ENCODE measurements at regions not wholly inside any gene's neighbourhood (a gene's known extent, or its start where the extent isn't known, plus 50 kb on each side); places are given as distances from the start of the nearest gene placed in this dataset.
"Not testable (repeated sequence)": the region's sequence is repeated elsewhere in the genome, so short reads cannot be mapped to it uniquely, and the experiment has no call there.

DNA sequence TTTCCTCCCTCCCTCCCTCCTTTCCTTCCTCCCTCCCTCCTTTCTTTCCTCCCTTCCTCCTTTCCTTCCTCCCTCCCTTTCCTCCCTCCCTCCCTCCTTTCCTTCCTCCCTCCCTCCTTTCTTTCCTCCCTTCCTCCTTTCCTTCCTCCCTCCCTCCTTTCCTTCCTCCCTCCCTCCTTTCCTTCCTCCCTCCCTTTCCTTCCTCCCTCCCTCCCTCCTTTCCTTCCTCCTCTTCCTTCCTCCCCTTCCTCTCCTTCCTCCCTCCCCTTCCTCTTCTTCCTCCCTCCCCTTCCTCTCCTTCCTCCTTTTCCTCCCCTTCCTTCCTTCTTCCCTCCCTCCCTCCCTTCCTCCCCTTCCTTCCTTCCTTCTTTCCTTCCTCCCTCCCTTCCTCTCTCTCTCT is 748.5 kb downstream of the EPHA4 start:
- DNase-seq: not testable (repeated sequence)

GRCh38 chr2:220833446-220833845 is 738.7 kb downstream of the EPHA4 start:
- DNase-seq: no peak

DNA sequence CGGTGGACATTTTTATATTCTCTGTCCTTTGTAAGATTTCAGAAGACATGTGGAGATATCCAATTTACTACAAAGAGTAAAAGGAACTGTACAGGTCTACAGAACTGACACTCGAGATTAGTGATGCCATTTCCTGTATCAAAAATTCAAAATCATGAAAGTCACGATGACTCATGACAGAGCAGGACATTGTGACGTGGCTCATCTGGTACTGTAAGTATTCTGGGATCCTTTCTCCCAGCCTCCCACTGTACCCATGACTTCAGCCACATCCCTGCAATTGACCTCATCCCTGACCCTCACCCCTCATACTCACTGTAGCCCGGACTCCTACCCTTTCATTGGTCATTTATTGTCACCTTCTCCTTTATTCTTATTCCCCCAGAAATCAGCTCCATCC is 736.5 kb downstream of the EPHA4 start:
- DNase-seq: no peak

- no peak for DNase-seq
These were observed 734.9 kb downstream of the EPHA4 start for GRCh38 chr2:220837226-220837625.

DNA sequence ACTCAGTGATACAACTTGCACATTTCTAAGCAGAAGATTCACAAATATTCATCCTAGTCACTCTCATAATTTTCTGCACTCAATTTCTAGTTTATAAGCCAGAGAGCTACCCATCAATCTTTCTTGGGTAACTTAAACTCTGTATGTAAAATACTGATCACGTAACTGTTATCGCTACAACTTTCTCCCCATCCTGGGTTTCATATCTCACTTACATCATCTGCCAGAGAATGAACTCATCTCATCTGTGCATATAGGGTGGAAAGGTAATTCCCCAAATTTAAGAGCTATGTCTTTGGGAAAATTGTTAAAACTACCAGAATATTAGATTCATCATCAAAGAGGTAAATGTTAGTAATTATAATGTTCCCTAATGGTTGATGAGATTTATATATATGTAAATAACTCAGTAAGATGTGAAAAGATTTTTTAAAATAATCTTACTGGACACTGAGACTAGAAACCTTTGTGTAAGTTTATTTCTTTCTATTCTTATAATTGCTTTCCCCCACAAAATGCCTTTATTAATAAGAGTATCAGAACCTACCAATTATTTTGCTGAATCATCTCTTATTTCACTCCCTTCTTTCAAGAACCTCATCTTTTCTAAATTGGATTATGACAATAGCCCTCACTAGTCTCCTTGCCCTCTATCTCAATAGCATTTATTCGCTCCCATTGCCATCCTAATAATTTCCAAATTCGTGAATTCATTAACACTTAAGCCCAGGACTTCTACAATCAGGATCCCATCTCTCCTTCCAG is 729.0 kb downstream of the EPHA4 start:
- DNase-seq: no peak

GRCh38 chr2:220845766-220846273 is 726.3 kb downstream of the EPHA4 start:
- no peak for DNase-seq

- no peak for DNase-seq
These were observed 725.1 kb downstream of the EPHA4 start for GRCh38 chr2:220847006-220847405.

DNA sequence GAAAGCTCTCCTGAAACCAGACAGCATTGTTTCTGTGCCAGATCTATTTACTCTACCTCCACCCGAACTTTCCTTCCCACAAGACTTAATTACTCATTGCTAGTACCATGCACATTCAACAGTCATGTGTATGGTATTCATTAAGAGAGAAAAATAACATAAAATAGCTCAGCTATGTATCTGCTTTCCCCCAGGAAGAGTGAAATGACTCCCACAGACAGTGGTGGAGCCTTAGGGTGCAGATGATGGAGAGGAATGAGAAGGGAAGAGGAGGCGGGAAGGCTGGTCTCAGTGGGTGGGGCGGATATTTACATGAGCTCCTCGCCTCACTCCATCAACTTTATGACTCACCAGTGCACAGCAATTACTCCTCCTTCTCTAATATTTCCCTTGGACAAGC is 724.5 kb downstream of the EPHA4 start:
- no peak for DNase-seq

- no peak for DNase-seq
These were observed 722.7 kb downstream of the EPHA4 start for GRCh38 chr2:220849433-220849832.

GRCh38 chr2:220850116-220850515 is 722.0 kb downstream of the EPHA4 start:
- no peak for DNase-seq

DNA sequence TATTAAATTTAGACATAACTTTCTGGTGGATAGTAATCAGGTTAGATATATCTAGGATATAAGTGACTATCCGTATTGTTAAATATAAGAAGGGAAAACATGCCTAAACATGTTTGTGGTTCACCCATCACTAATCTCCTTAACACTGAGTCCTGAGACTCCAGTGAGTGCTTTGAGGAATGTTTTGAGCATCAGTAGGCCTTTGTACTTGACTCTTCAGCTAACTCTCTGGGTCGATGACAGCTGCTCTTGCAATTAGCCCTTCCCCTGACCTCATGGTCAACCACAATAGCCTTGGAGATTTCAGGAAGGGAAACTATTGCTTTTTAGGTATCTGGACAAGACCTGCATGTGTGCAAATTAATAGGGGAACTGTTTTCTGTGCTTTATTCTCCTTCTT is 716.8 kb downstream of the EPHA4 start:
- no peak for DNase-seq

DNA sequence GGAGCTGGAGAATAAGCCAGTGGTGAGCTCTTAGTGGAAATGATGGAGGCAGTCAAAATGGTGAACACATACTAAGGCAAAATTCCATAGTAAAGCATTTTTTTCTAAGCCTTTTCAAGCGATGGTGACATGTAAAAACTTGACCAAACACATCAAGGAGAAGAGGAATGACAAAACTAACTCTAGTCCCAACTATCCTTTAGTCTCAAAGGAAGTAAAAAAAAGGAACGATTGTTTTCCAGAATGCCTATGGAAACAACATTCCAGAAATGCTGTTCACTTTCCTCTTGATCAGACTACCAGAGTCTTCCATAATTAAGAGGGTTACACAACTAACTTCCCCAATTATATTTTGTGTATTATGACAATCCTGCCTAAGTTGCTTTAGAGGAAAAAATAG is 715.6 kb downstream of the EPHA4 start:
- DNase-seq: no peak

- DNase-seq: no peak
These were observed 714.7 kb downstream of the EPHA4 start for GRCh38 chr2:220857368-220857767.

DNA sequence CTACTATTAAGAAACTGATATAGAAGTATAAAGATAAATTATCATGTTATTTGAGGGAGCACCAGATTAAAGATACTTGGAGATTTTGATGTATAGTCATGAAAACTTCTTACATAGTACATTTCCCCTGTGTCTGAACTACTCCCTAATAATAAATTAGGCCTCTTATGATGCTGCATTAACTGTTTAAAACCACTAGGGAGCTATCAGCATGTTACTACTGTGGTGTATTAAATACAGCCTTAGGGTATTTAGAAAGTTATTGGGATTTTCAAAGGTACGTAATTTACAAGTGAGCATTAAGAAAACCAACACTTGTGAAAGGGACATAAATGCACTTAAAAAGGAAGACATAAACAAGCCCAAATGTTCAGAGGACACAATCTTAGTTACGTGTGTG is 714.0 kb downstream of the EPHA4 start:
- DNase-seq: no peak

GRCh38 chr2:220871909-220872308 is 700.2 kb downstream of the EPHA4 start:
- DNase-seq: no peak

GRCh38 chr2:220876080-220876824 is 695.9 kb downstream of the EPHA4 start:
- no peak for DNase-seq

- DNase-seq: no peak
These were observed 694.6 kb downstream of the EPHA4 start for GRCh38 chr2:220877491-220877890.

- DNase-seq: no peak
These were observed 694.2 kb downstream of the EPHA4 start for GRCh38 chr2:220877897-220878296.

DNA sequence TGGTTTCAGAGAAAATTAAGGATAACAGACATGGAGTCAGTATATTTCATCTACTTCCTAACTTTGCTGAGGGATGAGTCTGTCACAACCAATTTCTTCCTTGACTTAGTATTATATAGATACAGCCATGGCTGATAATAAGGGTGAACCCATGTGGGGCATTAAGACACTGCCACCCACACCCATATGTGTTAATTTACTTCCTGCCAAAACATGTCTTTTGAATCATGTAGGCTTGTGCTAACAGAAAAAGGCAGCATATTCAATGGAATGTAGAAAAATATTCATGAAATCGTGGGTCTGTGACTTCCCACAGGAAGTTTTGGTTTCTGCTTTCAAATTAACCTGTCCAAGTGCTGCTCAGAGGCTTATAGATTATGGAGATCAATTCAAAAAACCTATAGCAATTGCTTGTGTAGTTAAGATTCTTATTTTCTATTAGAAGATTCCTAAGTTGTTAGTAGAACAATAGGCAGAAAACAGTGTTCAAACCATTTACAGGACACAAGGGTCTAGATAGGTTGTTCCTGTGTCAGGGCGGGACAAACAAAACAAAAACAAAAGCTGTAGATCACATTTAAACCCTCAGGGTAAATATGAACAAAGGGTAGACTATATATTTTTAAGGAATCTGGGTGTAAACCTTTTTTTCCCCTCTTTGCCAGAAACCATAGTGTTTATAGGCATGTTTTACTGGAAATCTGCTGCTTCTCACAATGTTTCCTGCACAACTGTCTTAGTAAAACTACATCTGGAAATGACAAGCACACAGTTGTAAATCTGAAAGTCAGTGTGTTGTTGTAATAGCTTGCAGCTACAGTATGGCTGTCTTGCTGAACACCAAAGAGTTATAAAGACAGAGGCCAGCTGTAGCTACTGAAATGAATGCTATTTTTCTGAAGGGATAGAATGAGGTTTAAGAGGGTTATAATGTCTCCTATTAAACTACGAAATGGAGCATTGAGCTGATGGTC is 691.2 kb downstream of the EPHA4 start:
- DNase-seq: no peak

DNA sequence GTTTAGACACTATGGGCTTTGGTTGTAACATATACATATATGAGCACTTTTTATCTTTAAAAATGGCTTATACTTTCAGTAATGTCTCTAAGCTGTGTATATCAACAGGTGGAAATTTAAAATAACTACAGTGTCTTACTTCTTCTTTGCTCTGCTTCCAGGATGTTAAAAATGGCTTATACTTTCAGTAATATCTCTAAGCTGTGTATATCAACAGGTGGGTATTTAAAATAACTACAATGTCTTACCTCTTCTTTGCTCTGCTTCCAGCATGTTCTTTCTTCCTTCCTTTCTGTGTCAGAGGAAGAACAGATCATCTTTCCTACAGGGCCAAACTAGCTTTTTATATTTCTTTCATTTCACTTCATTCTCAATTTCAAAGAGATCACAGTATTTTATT is 689.6 kb downstream of the EPHA4 start:
- no peak for DNase-seq

- no peak for DNase-seq
These were observed 686.5 kb downstream of the EPHA4 start for GRCh38 chr2:220885593-220885992.

DNA sequence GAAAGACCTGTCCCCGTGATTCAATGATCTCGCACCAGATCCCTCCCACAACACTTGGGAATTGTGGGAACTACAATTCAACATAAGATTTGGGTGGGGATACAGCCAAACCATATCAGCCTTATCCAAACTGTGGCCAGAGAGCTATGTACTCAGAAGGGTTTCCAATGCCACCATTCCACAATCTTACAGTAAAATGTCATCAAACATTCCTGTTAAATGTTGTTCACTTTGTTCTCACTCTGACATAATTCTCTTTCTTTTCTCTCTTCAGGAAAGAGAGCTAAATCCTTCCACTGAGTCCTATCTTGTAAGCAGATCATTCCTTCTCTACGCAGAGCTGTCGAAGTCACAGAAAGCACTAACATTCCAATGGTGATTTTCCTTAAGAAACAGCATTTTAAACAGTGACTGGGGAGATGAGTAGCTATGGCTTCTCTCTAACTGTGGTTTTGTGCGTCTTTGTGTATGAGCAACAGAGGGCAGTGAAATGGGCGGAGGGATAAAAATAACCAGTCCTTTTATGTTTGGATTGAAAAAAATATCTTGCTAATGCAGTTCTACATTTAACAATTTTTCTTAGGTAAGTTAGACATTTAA is 684.7 kb downstream of the EPHA4 start:
- DNase-seq: no peak

- no peak for DNase-seq
These were observed 684.2 kb downstream of the EPHA4 start for GRCh38 chr2:220887876-220888275.
